NB4 (cell line): ENCODE measurements at regions not wholly inside any gene's neighbourhood (a gene's known extent, or its start where the extent isn't known, plus 50 kb on each side); places are given as distances from the start of the nearest gene placed in this dataset.

Experiments used
- MAX ChIP-seq: IDR thresholded peaks from 2 replicates; pipeline ENCODE4 v1.6.1; 2011; ENCODE audit warnings: low read depth, low read length
- POLR2A ChIP-seq: IDR thresholded peaks from 2 replicates; pipeline ENCODE4 v1.6.1; 2011; ENCODE audit warnings: mild to moderate bottlenecking; ENCODE audit not compliant: insufficient read length; ENCODE audit errors: extremely low read depth
- TF ChIP-seq, protein P1 (sequence below): IDR thresholded peaks from one replicate; pipeline ENCODE4 v1.5.1; 2012; ENCODE audit warnings: low read depth, low read length

DNA sequence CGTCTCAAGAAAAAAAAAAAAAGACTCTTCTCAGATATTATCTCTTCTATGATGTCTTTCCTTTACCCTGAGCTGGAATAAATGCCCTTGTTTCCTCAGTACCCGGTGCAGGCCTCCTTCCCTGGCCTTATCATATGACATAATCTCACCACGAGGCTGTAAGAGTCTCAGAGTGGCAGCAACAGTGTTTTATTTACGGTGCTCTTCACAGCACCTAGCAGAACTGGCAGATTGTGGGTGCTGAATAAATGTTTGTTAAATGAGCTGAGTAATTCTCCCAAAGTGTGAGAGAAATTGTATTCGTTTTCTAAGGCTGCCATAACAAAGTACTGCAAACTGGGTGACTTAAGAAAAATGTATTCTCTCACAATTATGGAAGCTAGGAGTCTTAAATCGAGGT is 82.8 kb upstream of the CD28 start:
- TF ChIP-seq, protein P1, sequence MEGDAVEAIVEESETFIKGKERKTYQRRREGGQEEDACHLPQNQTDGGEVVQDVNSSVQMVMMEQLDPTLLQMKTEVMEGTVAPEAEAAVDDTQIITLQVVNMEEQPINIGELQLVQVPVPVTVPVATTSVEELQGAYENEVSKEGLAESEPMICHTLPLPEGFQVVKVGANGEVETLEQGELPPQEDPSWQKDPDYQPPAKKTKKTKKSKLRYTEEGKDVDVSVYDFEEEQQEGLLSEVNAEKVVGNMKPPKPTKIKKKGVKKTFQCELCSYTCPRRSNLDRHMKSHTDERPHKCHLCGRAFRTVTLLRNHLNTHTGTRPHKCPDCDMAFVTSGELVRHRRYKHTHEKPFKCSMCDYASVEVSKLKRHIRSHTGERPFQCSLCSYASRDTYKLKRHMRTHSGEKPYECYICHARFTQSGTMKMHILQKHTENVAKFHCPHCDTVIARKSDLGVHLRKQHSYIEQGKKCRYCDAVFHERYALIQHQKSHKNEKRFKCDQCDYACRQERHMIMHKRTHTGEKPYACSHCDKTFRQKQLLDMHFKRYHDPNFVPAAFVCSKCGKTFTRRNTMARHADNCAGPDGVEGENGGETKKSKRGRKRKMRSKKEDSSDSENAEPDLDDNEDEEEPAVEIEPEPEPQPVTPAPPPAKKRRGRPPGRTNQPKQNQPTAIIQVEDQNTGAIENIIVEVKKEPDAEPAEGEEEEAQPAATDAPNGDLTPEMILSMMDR: no peak
- TF ChIP-seq POLR2A: no peak
- TF ChIP-seq MAX: no peak
